Activated T-cell treated with anti-CD3 and anti-CD28 coated beads, Interleukin-2, amount 50 U/mL, for 48 hours (primary cell): ENCODE measurements at regions not wholly inside any gene's neighbourhood (a gene's known extent, or its start where the extent isn't known, plus 50 kb on each side); places are given as distances from the start of the nearest gene placed in this dataset.

ENCODE experiments used
- DNase-seq, 2 experiments: peaks; one replicate each; pipeline ENCODE4 v3.0.0-alpha.2; 2020

GRCh38 chr20:7657569-7657968 lies 282.7 kb downstream of the HAO1 start:
- no peak for DNase-seq

- no peak for DNase-seq
Measured at GRCh38 chr20:7660165-7660564, 280.1 kb downstream of the HAO1 start.

- no peak for DNase-seq
Measured at GRCh38 chr20:7665376-7665775, 274.9 kb downstream of the HAO1 start.

GRCh38 chr20:7667194-7667593 lies 273.1 kb downstream of the HAO1 start:
- no peak for DNase-seq

GRCh38 chr20:7672571-7672970 lies 267.7 kb downstream of the HAO1 start:
- DNase-seq = no peak

GRCh38 chr20:7673841-7674240 lies 266.4 kb downstream of the HAO1 start:
- no peak for DNase-seq

GRCh38 chr20:7682916-7683315 lies 257.3 kb downstream of the HAO1 start:
- no peak for DNase-seq

- no peak for DNase-seq
Measured at GRCh38 chr20:7687065-7687464, 253.2 kb downstream of the HAO1 start.

- no peak for DNase-seq
Measured at GRCh38 chr20:7689151-7689550, 251.1 kb downstream of the HAO1 start.

- DNase-seq = no peak
Measured at GRCh38 chr20:7691647-7692269, 248.5 kb downstream of the HAO1 start.

GRCh38 chr20:7692478-7692877 lies 247.8 kb downstream of the HAO1 start:
- no peak for DNase-seq

GRCh38 chr20:7693761-7694160 lies 246.5 kb downstream of the HAO1 start:
- no peak for DNase-seq

- no peak for DNase-seq
Measured at GRCh38 chr20:7695051-7695495, 245.2 kb downstream of the HAO1 start.

GRCh38 chr20:7695635-7696034 lies 244.6 kb downstream of the HAO1 start:
- no peak for DNase-seq

- DNase-seq = no peak
Measured at GRCh38 chr20:7696311-7696710, 243.9 kb downstream of the HAO1 start.

GRCh38 chr20:7702141-7702540 lies 238.1 kb downstream of the HAO1 start:
- DNase-seq = no peak

GRCh38 chr20:7703551-7703961 lies 236.7 kb downstream of the HAO1 start:
- DNase-seq = no peak

GRCh38 chr20:7703996-7704395 lies 236.3 kb downstream of the HAO1 start:
- no peak for DNase-seq

- DNase-seq = no peak
Measured at GRCh38 chr20:7708112-7708511, 232.1 kb downstream of the HAO1 start.

- no peak for DNase-seq
Measured at GRCh38 chr20:7708782-7709181, 231.5 kb downstream of the HAO1 start.

- no peak for DNase-seq
Measured at GRCh38 chr20:7710440-7710839, 229.8 kb downstream of the HAO1 start.

- DNase-seq = no peak
Measured at GRCh38 chr20:7712661-7713060, 227.6 kb downstream of the HAO1 start.

- no peak for DNase-seq
Measured at GRCh38 chr20:7714549-7714948, 225.7 kb downstream of the HAO1 start.

- no peak for DNase-seq
Measured at GRCh38 chr20:7716286-7716972, 223.8 kb downstream of the HAO1 start.

GRCh38 chr20:7722564-7722963 lies 217.7 kb downstream of the HAO1 start:
- no peak for DNase-seq
